ENCODE measurements at regions not wholly inside any gene's neighbourhood (a gene's known extent, or its start where the extent isn't known, plus 50 kb on each side); places are given as distances from the start of the nearest gene placed in this dataset.

GRCh38 chr11:70930215-70930614 is 322.2 kb downstream of the SHANK2 start:
- DNase-seq, result no peak
- peaks cover 9 to 13% of the 10 kb centered on the region in 2 donors for H3K9me3 Mint-ChIP-seq
- H3K4me1 Mint-ChIP-seq, result no peaks in the 10 kb centered on the region

DNA sequence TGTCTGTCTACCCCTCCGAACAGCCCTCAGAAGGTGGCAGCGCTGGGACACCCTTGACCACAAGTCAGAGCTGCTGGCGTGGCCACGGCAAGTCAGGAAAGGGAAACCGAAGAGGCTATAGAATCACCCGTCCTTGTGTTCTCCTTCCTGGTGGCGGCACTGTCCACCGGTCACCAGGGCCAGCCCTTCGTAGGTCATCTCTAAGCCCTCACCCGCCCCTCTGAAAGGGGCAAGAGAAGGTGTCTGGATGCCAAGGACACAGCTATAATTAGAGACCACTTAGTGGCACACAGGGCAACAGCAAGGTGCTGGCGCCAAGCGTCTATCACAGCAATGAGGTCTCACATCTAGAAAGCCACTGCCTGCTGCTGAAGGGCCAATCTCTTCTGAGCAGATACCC is 320.9 kb downstream of the SHANK2 start:
- peaks cover 9 to 13% of the 10 kb centered on the region in 2 donors for H3K9me3 Mint-ChIP-seq
- peaks cover 15 to 28% of the 10 kb centered on the region in 2 donors for H3K27me3 Mint-ChIP-seq
- H3K4me3 Mint-ChIP-seq, result no peak overlapping the region
- ATAC-seq (replicated peaks) (no peak), DNase-seq (no peak)
- no peak overlapping the region for H3K27ac Mint-ChIP-seq
- H3K36me3 Mint-ChIP-seq, result no peaks in the 10 kb centered on the region
- H3K4me1 Mint-ChIP-seq, result no peaks in the 10 kb centered on the region

More at GRCh38 chr11:70930215-70930614, 322.2 kb downstream of the SHANK2 start:
- H3K36me3 Mint-ChIP-seq, result no peaks in the 10 kb centered on the region
- H3K4me3 Mint-ChIP-seq, result no peak overlapping the region
- peaks cover 15 to 29% of the 10 kb centered on the region in 2 donors for H3K27me3 Mint-ChIP-seq
- H3K27ac Mint-ChIP-seq, result no peak overlapping the region
- no peak for ATAC-seq (replicated peaks)

GRCh38 chr11:70933981-70934583 is 318.3 kb downstream of the SHANK2 start:
- ATAC-seq (replicated peaks) (no peak), DNase-seq (no peak)
- Mint-ChIP-seq H3K36me3 (no peaks in the 10 kb centered on the region), H3K4me3 (no peak overlapping the region), H3K27me3 (peaks cover 4 to 17% of the 10 kb centered on the region in 2 donors), H3K4me1 (no peaks in the 10 kb centered on the region), H3K9me3 (peaks cover 14 to 25% of the 10 kb centered on the region in 2 donors), H3K27ac (no peak overlapping the region)

DNA sequence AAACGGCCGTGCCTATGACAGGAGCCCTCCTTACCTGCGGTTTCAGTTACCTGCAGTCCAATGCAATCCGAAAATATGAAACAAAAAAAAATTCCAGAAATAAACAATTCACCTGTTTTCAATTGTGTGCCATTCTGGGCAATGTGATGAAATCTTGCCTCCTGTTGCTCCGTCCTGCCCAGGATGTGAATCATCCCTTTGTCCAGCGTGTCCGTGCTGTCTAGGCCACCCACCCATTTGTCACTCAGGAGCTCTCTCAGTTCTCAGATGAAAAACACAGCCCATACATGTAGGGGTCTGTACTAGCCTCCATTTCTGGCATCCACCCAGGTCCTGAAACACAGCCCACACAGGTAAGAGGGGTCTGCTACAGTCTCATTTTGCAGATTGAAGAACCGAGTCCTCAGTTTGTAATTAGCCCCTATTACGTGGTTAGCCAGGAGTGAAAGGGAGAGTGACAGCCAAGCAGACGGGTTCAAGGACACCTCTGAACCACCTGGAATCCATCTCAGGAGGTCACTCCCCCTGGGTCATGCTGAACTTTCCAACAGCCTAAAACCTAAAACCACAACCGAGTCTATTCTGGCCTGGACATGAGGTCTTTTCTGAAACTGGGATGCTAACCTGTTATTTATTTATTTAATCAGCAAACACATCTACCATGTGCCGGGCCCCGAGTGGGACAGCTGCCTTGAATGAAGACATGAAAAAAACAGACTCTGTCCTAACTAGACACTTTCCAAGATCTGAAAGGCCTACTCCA is 317.2 kb downstream of the SHANK2 start:
- ATAC-seq (replicated peaks) (no peak), DNase-seq (no peak)
- H3K36me3 Mint-ChIP-seq, result no peaks in the 10 kb centered on the region
- H3K4me3 Mint-ChIP-seq, result no peak overlapping the region
- H3K27me3 Mint-ChIP-seq, result peaks cover 0 to 8% of the 10 kb centered on the region in 2 donors
- no peak overlapping the region for H3K27ac Mint-ChIP-seq
- H3K4me1 Mint-ChIP-seq, result no peaks in the 10 kb centered on the region
- peaks cover 12 to 19% of the 10 kb centered on the region in 2 donors for H3K9me3 Mint-ChIP-seq

GRCh38 chr11:70942593-70942992 is 309.8 kb downstream of the SHANK2 start:
- H3K27me3 Mint-ChIP-seq, result peaks cover 16 to 17% of the 10 kb centered on the region in 2 donors
- DNase-seq (no peak), ATAC-seq (replicated peaks) (no peak)
- H3K9me3 Mint-ChIP-seq, result peaks cover 49 to 60% of the 10 kb centered on the region in 2 donors
- no peak overlapping the region for H3K4me3 Mint-ChIP-seq
- no peak overlapping the region for H3K27ac Mint-ChIP-seq
- H3K36me3 Mint-ChIP-seq, result peaks cover 3 to 30% of the 10 kb centered on the region in 2 donors
- H3K4me1 Mint-ChIP-seq, result no peaks in the 10 kb centered on the region

- H3K27ac Mint-ChIP-seq, result no peak overlapping the region
- H3K9me3 Mint-ChIP-seq, result peaks cover 47 to 55% of the 10 kb centered on the region in 2 donors
- ATAC-seq (replicated peaks) (no peak), DNase-seq (no peak)
- H3K36me3 Mint-ChIP-seq, result peaks cover 3 to 30% of the 10 kb centered on the region in 2 donors
- no peak overlapping the region for H3K4me3 Mint-ChIP-seq
- peaks cover 24% of the 10 kb centered on the region in 2 donors for H3K27me3 Mint-ChIP-seq
- no peaks in the 10 kb centered on the region for H3K4me1 Mint-ChIP-seq
These were observed 308.2 kb downstream of the SHANK2 start for GRCh38 chr11:70944141-70944540.

GRCh38 chr11:70944636-70945035 is 307.7 kb downstream of the SHANK2 start:
- Mint-ChIP-seq H3K9me3 (peaks cover 45 to 55% of the 10 kb centered on the region in 2 donors), H3K4me1 (no peaks in the 10 kb centered on the region), H3K27ac (no peak overlapping the region), H3K36me3 (peaks cover 3 to 30% of the 10 kb centered on the region in 2 donors), H3K4me3 (no peak overlapping the region), H3K27me3 (peaks cover 24 to 27% of the 10 kb centered on the region in 2 donors)
- DNase-seq (no peak), ATAC-seq (replicated peaks) (no peak)

DNA sequence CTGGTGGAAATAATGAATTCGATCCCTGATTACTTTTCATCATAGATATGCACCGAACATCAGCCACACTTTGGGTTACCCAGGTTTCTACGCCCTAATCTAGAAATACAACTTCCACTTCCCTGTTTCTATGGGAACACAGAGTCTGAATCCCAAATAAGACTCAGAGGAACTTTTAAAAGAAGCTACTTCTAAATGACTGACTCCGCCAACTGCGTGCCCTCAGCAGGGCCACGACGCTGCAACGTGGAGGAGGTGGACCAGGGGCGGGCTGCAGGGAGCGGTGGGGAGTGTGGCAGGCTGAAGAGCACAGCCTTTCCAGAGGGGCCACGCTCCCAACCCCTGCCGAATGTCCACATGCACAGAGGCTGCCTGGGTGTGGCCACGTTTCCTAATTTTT is 304.0 kb downstream of the SHANK2 start:
- Mint-ChIP-seq H3K27me3 (peaks cover 24 to 37% of the 10 kb centered on the region in 2 donors), H3K4me3 (no peak overlapping the region), H3K4me1 (no peaks in the 10 kb centered on the region), H3K27ac (no peak overlapping the region), H3K9me3 (peaks cover 30 to 41% of the 10 kb centered on the region in 2 donors), H3K36me3 (peaks cover 3 to 21% of the 10 kb centered on the region in 2 donors)
- DNase-seq (no peak), ATAC-seq (replicated peaks) (no peak)

DNA sequence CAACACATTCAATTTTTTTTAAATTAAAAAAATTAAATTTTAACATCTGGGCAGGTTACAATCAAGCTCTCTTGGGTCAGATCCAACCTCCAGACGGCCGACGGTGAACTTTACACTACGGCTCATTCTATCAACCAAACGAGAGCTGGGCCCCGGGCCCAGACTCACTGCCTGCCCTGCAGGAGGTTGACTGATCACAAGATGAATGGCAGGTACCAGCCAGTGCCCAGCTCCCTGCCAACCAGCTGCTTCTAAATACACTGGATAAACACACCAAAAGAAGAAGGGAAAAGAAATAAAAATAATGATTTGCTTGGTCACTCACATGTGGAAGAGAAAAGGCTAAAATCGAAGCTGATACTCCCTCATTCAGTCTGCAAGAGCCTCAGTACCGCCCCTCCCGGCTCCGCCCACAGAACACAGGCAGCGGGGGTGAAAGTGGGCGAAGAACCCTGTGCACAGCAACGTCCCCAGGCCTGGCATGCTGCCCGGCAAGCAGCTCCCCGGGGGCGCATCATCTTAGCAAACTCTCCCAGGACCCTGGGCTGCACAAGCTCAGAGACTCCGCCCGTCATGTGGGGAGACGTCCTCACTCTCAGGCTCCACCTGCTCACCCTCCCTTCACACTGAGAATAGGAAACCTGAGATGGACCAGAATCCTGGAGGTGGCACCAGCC is 303.4 kb downstream of the SHANK2 start:
- ATAC-seq (replicated peaks), result no peak
- no peak overlapping the region for H3K4me3 Mint-ChIP-seq
- H3K36me3 Mint-ChIP-seq, result peaks cover 3 to 21% of the 10 kb centered on the region in 2 donors
- no peaks in the 10 kb centered on the region for H3K4me1 Mint-ChIP-seq
- H3K9me3 Mint-ChIP-seq, result peaks cover 29 to 41% of the 10 kb centered on the region in 2 donors
- H3K27me3 Mint-ChIP-seq, result peaks cover 24 to 43% of the 10 kb centered on the region in 2 donors
- no peak for DNase-seq
- no peak overlapping the region for H3K27ac Mint-ChIP-seq

DNA sequence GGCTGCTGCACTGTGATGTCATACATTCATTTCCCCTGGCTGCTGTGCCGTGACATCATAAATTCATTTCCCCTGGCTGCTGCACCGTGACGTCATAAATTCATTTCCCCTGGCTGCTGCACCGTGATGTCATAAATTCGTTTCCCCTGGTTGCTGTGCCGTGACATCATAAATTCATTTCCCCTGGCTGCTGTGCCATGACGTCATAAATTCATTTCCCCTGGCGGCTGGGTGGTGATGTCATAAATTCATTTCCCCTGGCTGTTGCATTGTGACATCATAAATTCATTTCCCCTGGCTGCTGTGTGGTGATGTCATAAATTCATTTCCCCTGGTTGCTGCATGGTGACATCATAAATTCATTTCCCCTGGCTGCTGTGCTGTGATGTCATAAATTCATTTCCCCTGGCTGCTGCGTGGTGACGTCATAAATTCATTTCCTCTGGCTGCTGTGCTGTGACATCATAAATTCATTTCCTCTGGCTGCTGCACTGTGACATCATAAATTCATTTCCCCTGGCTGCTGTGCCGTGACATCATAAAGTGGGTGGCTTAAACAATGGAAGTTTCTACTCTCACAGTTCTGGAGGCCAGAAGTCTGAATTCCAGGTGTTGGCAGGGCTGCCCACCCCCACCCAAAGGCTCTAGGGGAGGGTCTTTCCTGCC is 301.1 kb downstream of the SHANK2 start:
- Mint-ChIP-seq H3K27me3 (peaks cover 17 to 43% of the 10 kb centered on the region in 2 donors), H3K4me3 (no peak overlapping the region), H3K36me3 (peaks cover 0 to 12% of the 10 kb centered on the region in 2 donors), H3K27ac (peak overlapping the region; percentile 56), H3K4me1 (no peaks in the 10 kb centered on the region), H3K9me3 (peaks cover 13 to 26% of the 10 kb centered on the region in 2 donors)
- DNase-seq (no peak), ATAC-seq (replicated peaks) (no peak)

- Mint-ChIP-seq H3K4me1 (no peaks in the 10 kb centered on the region), H3K4me3 (no peak overlapping the region), H3K27me3 (peaks cover 8 to 34% of the 10 kb centered on the region in 2 donors), H3K27ac (no peak overlapping the region), H3K36me3 (peaks cover 0 to 9% of the 10 kb centered on the region in 2 donors), H3K9me3 (peaks cover 12 to 18% of the 10 kb centered on the region in 2 donors)
- DNase-seq, result no peak
- no peak for ATAC-seq (replicated peaks)
These were observed 300.2 kb downstream of the SHANK2 start for GRCh38 chr11:70952191-70952590.

DNA sequence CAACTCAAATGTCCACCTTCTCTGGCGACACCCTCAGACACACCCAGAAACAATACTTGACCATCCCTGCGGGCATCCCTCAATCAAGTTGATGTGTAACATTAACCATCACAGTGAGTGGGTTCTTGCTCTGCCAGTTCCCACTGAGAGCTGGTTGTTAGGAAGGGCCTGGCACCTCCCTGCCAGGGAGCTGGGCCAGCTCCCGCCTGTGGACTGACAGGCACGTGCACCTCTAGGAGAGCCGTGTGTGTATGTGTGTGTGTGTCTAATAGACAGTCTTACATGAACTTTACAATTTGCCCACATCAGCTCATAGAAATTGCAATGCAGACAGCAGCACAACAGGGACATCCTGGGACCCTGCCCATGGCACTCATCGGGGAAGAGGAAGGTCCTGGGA is 298.7 kb downstream of the SHANK2 start:
- Mint-ChIP-seq H3K27me3 (peaks cover 0 to 29% of the 10 kb centered on the region in 2 donors), H3K27ac (no peak overlapping the region), H3K36me3 (peaks cover 0 to 9% of the 10 kb centered on the region in 2 donors), H3K4me3 (no peak overlapping the region), H3K4me1 (no peaks in the 10 kb centered on the region), H3K9me3 (peaks cover 9 to 11% of the 10 kb centered on the region in 2 donors)
- ATAC-seq (replicated peaks) (no peak), DNase-seq (no peak)

DNA sequence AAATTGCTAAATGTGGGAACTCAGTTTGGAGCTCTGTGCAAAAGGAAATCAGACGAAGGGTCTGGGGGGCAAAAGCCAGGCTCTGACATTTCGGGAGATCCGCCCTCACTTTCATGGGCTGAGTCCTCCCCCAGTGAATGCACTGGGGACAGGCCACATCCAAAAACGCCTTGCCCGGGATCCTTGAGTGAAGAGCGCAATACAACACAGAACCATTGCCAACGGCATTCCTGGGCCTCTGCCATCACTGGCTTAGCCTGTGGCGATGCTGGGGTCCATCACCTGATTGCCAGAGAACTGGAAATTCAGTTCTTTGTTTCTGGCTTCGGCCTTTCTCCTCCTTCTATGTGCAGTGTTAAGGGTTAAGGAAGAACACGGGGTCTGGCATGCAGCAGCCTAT is 297.9 kb downstream of the SHANK2 start:
- ATAC-seq (replicated peaks), result no peak
- Mint-ChIP-seq H3K4me3 (no peak overlapping the region), H3K9me3 (peaks cover 9 to 11% of the 10 kb centered on the region in 2 donors), H3K27me3 (peaks cover 0 to 22% of the 10 kb centered on the region in 2 donors), H3K27ac (no peak overlapping the region), H3K36me3 (peaks cover 0 to 9% of the 10 kb centered on the region in 2 donors), H3K4me1 (no peaks in the 10 kb centered on the region)
- no peak for DNase-seq

All from stimulated activated naive B cell treated with anti-CD40 and anti-IgM and Interleukin-4, amounts not matched to agents 10 μg/mL and 1 μg/mL and 100 μg/mL, for 72 hours (primary cell).